GM12874 (cell line): ENCODE measurements at regions not wholly inside any gene's neighbourhood (a gene's known extent, or its start where the extent isn't known, plus 50 kb on each side); places are given as distances from the start of the nearest gene placed in this dataset.

Experiments used
- CTCF ChIP-seq: IDR thresholded peaks from 2 replicates; pipeline ENCODE4 v1.5.1; 2011; ENCODE audit warnings: low read depth, mild to moderate bottlenecking, control low read depth, low read length, moderate library complexity; ENCODE audit not compliant: insufficient read depth

- no peak for TF ChIP-seq CTCF
These were observed 76.7 kb upstream of the RAPGEF4 start for GRCh38 chr2:172658945-172659344.

- no peak for TF ChIP-seq CTCF
These were observed 73.5 kb upstream of the RAPGEF4 start for GRCh38 chr2:172662099-172662498.

- no peak for TF ChIP-seq CTCF
These were observed 70.9 kb upstream of the RAPGEF4 start for GRCh38 chr2:172664766-172665165.

DNA sequence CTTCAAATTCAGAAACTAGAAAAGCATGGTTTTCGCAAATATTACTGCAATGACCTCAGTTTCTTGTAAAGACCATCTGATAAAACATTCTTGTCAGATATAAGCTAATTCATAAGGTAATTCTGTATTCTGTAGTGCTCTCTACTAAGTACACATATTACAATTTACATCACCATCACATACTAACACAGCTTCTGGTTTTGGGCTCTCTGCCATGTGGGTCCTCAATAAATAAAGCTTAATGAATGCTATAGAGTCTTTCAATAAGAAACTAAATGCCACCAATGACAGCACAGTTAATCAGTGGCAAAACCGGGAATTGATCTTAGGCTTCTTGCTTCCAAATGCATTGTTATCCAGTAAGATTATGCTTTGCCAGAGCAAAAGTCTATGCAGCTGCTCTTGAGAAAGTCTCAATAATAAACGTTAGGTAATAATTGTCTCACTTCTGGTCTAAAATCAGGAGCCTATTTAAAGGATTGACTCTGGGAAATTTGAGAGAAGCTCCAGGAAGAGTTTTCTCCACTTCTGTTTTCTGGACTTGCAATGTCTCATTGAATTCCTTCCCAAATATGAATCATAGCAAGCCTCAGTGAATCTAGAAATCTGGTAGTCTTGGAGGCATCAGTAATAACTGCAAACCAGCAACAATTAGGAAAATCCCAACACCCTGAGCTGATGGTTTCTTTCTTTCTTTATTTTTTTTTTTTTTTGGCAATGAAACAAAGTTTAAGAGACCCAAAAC is 67.9 kb upstream of the RAPGEF4 start:
- TF ChIP-seq CTCF = no peak

DNA sequence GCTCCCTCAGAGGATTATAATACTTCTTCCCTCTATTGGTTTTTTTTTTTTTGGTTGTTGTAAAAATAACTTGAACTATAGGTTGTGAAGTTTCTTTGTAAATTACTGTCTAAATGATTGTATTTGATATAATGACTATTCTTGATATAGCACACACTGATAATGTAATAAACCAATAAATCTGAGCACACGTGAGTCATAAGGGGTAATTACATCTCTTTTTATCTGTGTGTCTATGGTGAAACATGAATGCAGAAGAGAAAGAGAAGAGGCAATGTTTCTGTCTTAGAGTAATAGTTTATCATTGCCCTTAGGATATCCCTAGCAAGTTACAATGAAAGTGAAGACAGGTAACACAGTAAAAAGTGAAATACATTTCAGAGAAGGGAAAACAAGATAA is 64.1 kb upstream of the RAPGEF4 start:
- TF ChIP-seq CTCF = no peak

- TF ChIP-seq CTCF = no peak
These were observed 63.5 kb upstream of the RAPGEF4 start for GRCh38 chr2:172672114-172672513.

- no peak for TF ChIP-seq CTCF
These were observed 62.5 kb upstream of the RAPGEF4 start for GRCh38 chr2:172673056-172673683.
